H1 (cell line): ENCODE measurements at regions not wholly inside any gene's neighbourhood (a gene's known extent, or its start where the extent isn't known, plus 50 kb on each side); places are given as distances from the start of the nearest gene placed in this dataset.

Experiments
- CTBP2 ChIP-seq: IDR thresholded peaks from 2 replicates; pipeline ENCODE4 v1.7.0; 2011; ENCODE audit warnings: borderline replicate concordance, mild to moderate bottlenecking, moderate library complexity, mixed read lengths, low read length; ENCODE audit not compliant: insufficient read depth, insufficient read length
- TAF7 ChIP-seq: optimal IDR thresholded peaks from 2 replicates; pipeline ENCODE3; 2011; ENCODE audit warnings: low read depth, mild to moderate bottlenecking, inconsistent platforms, low read length, moderate library complexity, borderline replicate concordance
- TBP ChIP-seq: IDR thresholded peaks from 2 replicates; pipeline ENCODE4 v1.6.1; 2011; ENCODE audit warnings: low read depth, low read length, improper control_type of control experiment
- YY1 ChIP-seq: IDR thresholded peaks from 2 replicates; pipeline ENCODE4 v1.6.1; 2011; ENCODE audit warnings: low read depth, mild to moderate bottlenecking, low read length
- ZNF274 ChIP-seq: IDR thresholded peaks from 2 replicates; pipeline ENCODE4 v1.7.0; 2012; ENCODE audit warnings: low read length, borderline replicate concordance; ENCODE audit errors: extremely low read depth
- TF ChIP-seq, protein P1 (sequence below): IDR thresholded peaks from 2 replicates; pipeline ENCODE4 v1.6.1; 2012; ENCODE audit warnings: low read length, inconsistent platforms

DNA sequence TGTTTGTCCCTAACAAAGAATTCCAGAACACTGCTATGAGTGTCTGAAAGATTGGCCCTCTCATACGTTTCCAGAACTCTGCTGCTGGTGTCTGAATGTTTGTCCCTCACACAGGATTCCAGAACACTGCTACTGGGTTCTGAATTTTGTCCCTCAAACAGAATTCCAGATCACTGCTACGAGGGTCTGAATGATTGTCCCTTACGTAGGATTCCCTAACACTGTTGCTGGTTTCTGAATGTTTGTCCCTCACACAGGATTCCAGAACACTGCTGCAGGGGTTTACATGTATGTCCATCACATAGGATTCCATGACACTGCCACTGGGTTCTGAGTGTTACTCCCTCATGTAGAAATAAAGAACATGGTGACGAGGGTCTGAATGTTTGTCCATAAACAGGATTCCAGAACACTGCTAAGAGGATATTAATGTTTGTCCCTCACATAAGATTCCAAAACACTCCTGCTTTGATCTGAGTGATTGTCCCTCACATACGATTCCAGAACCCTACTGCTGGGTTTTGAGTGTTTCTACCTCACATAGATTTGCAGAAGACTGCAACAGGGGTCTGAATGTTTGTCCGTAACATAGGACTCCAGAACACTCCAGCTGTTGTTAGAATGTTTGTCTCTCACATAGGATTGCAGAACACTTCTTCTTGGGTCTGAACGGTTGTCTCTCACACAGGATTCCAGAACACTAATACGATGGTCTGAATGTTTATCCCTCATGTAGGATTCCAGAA is 214.4 kb downstream of the FOXD4L6 start (continued):
- TF ChIP-seq CTBP2: no peak
- TF ChIP-seq, protein P1, sequence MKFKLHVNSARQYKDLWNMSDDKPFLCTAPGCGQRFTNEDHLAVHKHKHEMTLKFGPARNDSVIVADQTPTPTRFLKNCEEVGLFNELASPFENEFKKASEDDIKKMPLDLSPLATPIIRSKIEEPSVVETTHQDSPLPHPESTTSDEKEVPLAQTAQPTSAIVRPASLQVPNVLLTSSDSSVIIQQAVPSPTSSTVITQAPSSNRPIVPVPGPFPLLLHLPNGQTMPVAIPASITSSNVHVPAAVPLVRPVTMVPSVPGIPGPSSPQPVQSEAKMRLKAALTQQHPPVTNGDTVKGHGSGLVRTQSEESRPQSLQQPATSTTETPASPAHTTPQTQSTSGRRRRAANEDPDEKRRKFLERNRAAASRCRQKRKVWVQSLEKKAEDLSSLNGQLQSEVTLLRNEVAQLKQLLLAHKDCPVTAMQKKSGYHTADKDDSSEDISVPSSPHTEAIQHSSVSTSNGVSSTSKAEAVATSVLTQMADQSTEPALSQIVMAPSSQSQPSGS: no peak
- TF ChIP-seq TAF7: no peak
- TF ChIP-seq TBP: no peak
- TF ChIP-seq ZNF274: no peak
- TF ChIP-seq YY1: no peak
